Panc1 (cell line): ENCODE measurements at regions not wholly inside any gene's neighbourhood (a gene's known extent, or its start where the extent isn't known, plus 50 kb on each side); places are given as distances from the start of the nearest gene placed in this dataset.

Source experiments
- ATAC-seq: fragments of 200-7000 bp; cut with Tn5 transposase; 2 replicates; pipeline ENCODE4 v1.9.1; 2020; ENCODE audit warnings: mild to moderate bottlenecking, moderate library complexity
- BruUV-seq: library from RNA; stranded (reverse); fragments of 400-500 nt; replicated peaks from 2 replicates; lab custom pipeline; 2021; lab: Mats Ljungman, UMichigan
- CTCF ChIA-PET: fragments of 300-600 bp; sonication (Branson Sonifier 250); formaldehyde crosslinking; loops from one replicate; lab custom pipeline; 2022; ENCODE audit warnings: antibody characterized with exemption; lab: Charles Lee
- POLR2A ChIA-PET: fragments of 300-600 bp; sonication (Branson Sonifier 250); formaldehyde crosslinking; loops from one replicate; lab custom pipeline; 2022; ENCODE audit warnings: antibody characterized with exemption; lab: Charles Lee
- DNase-seq: peaks from one replicate; pipeline ENCODE4 v3.0.0-alpha.2; 2010; ENCODE audit warnings: low read depth, low spot score
- H3K27ac ChIP-seq: 2 replicates; pipeline ENCODE4 v1.5.1; 2011; ENCODE audit warnings: mild to moderate bottlenecking, low read length, inconsistent platforms
- H3K27me3 ChIP-seq: fragments of 200-500 bp; sonication (Bioruptor generic); 2 replicates; pipeline ENCODE4 v1.6.0; 2014; ENCODE audit warnings: low read length, inconsistent platforms; ENCODE audit not compliant: control insufficient read depth, insufficient read depth
- H3K36me3 ChIP-seq: fragments of 200-500 bp; sonication (Bioruptor generic); 2 replicates; pipeline ENCODE4 v1.5.1; 2014; ENCODE audit warnings: inconsistent platforms, mild to moderate bottlenecking, low read length, moderate library complexity; ENCODE audit not compliant: control insufficient read depth, insufficient read depth
- H3K4me1 ChIP-seq: 2 replicates; pipeline ENCODE4 v1.5.1; 2011; ENCODE audit warnings: inconsistent platforms, mild to moderate bottlenecking, low read length, moderate library complexity; ENCODE audit not compliant: control insufficient read depth, insufficient read depth
- H3K4me3 ChIP-seq, 2 experiments: 2 replicates each; pipeline ENCODE4 v1.5.1; 2011 to 2012; ENCODE audit warnings: low read depth in 2 of 2, low read length in 2 of 2, mild to moderate bottlenecking in 2 of 2, inconsistent platforms in 1 of 2, moderate library complexity in 1 of 2
- H3K9me3 ChIP-seq: fragments of 200-500 bp; sonication (Bioruptor generic); 2 replicates; pipeline ENCODE4 v1.5.1; 2014; ENCODE audit warnings: low read depth, mild to moderate bottlenecking, inconsistent platforms, low read length, moderate library complexity; ENCODE audit not compliant: control insufficient read depth, insufficient read depth
- CTCF ChIP-seq: fragments of 450-650 bp; IDR thresholded peaks from 2 replicates; pipeline ENCODE4 v1.5.1; 2017; ENCODE audit warnings: mild to moderate bottlenecking
- POLR2AphosphoS5 ChIP-seq: IDR thresholded peaks from 2 replicates; pipeline ENCODE4 v1.6.1; 2012; ENCODE audit warnings: mild to moderate bottlenecking, low read depth, low read length, moderate library complexity
- REST ChIP-seq, 2 experiments: IDR thresholded peaks; 2 replicates each; pipeline ENCODE4 v1.6.1; 2011 to 2012; ENCODE audit warnings: low read depth in 2 of 2, control low read depth in 1 of 2, low read length in 1 of 2, mild to moderate bottlenecking in 1 of 2, moderate library complexity in 1 of 2; ENCODE audit not compliant: insufficient read depth in 1 of 2
- SIN3A ChIP-seq: IDR thresholded peaks from 2 replicates; pipeline ENCODE4 v1.6.1; 2012; ENCODE audit warnings: low read depth, mild to moderate bottlenecking, low read length, moderate library complexity, borderline replicate concordance; ENCODE audit not compliant: insufficient read depth
- TCF7L2 ChIP-seq: IDR thresholded peaks from 2 replicates; pipeline ENCODE4 v1.6.1; 2011; ENCODE audit warnings: mild to moderate bottlenecking, low read depth, low read length, inconsistent platforms
- in situ Hi-C: cut with HindIII; loops from 2 replicates; pipeline ENCODE4 v1.10.0; 2016; ENCODE audit warnings: low sequenced_read_pairs, low pct_unique_long_range_greater_than_20kb
- intact Hi-C: fragments of 100-400 bp; cut with micrococcal nuclease; formaldehyde crosslinking; loops from one replicate; pipeline ENCODE4 v1.10.0; 2022; ENCODE audit not compliant: unreplicated experiment

GRCh38 chr16:6625606-6626005 is 707.0 kb upstream of the RBFOX1 start:
- TF ChIP-seq POLR2AphosphoS5 (no peak), TCF7L2 (no peak), SIN3A (no peak), CTCF (no peak), REST (IDR thresholded peaks at IDR 0.05; ENCODE audit: insufficient read depth in 1 of 2, low read depth in 2 of 2, low read length in 1 of 2) (no peak)
- DNase-seq (no peak), ATAC-seq (no peak)
- H3K36me3 ChIP-seq: no peaks in the 10 kb centered on the region
- H3K4me3 ChIP-seq: no peak overlapping the region
- POLR2A ChIA-PET: no interaction called here
- intact Hi-C loops (no loop called here), in situ Hi-C loops (no loop called here)
- no peak overlapping the region for H3K27ac ChIP-seq
- H3K4me1 ChIP-seq: no peaks in the 10 kb centered on the region
- BruUV-seq: no TSS peak
- H3K9me3 ChIP-seq: no peaks in the 10 kb centered on the region
- CTCF ChIA-PET: no interaction called here
- no peaks in the 10 kb centered on the region for H3K27me3 ChIP-seq

- in situ Hi-C loops (no loop called here), intact Hi-C loops (no loop called here)
- BruUV-seq: no TSS peak
- DNase-seq (no peak), ATAC-seq (no peak)
- CTCF ChIA-PET: no interaction called here
- Histone ChIP-seq H3K27me3 (no peaks in the 10 kb centered on the region), H3K27ac (no peak overlapping the region), H3K36me3 (no peaks in the 10 kb centered on the region), H3K9me3 (no peaks in the 10 kb centered on the region), H3K4me3 (no peak overlapping the region), H3K4me1 (no peaks in the 10 kb centered on the region)
- TF ChIP-seq POLR2AphosphoS5: no peak
- TF ChIP-seq REST (IDR thresholded peaks at IDR 0.05; ENCODE audit: insufficient read depth in 1 of 2, low read depth in 2 of 2, low read length in 1 of 2): no peak
- no peak for TF ChIP-seq CTCF
- TF ChIP-seq SIN3A: no peak
- no peak for TF ChIP-seq TCF7L2
- POLR2A ChIA-PET: no interaction called here
Measured at GRCh38 chr16:6618874-6619273, 713.8 kb upstream of the RBFOX1 start.
